ENCODE measurements at regions not wholly inside any gene's neighbourhood (a gene's known extent, or its start where the extent isn't known, plus 50 kb on each side); places are given as distances from the start of the nearest gene placed in this dataset.

DNA sequence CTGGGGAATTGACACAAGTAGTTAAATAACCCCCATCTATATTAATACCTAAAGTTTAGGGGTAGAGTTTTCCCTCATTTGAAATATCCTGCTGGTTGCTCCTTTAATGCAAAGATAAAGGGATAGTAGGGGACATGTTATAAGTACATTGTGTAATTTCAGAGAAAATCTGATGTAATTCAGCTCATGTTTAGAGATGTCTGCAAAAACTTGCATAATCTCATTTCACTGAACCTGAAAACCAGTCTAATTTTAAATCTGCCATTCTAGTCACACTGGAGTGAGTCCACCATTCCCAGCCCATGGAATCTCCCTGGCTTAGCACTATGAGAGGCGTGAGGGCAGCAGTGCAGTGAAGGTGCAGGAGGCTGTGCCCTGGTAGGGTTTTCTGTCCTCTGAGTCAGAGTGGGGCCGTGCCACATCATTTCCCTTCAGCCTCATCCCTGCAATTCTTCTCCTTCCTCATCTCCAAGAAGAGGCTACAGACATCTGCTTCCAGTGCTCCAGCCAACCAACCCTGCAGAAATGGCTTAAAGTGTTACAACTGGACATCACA is 246.3 kb upstream of the UMPS start:
- no peak overlapping the region for H3K4me3 ChIP-seq (replicated peaks; ENCODE audit: insufficient read depth, low read length)
- no peak for TF ChIP-seq REST (IDR thresholded peaks at IDR 0.05; ENCODE audit: insufficient replicate concordance, low read depth)
- TF ChIP-seq POLR2AphosphoS5 (IDR thresholded peaks at IDR 0.05; ENCODE audit: low read depth): no peak
- TF ChIP-seq GABPA (IDR thresholded peaks at IDR 0.05; ENCODE audit: low read depth): no peak
- no peak for TF ChIP-seq SPI1 (IDR thresholded peaks at IDR 0.05; ENCODE audit: borderline replicate concordance, low read depth)
- TF ChIP-seq, protein P1, sequence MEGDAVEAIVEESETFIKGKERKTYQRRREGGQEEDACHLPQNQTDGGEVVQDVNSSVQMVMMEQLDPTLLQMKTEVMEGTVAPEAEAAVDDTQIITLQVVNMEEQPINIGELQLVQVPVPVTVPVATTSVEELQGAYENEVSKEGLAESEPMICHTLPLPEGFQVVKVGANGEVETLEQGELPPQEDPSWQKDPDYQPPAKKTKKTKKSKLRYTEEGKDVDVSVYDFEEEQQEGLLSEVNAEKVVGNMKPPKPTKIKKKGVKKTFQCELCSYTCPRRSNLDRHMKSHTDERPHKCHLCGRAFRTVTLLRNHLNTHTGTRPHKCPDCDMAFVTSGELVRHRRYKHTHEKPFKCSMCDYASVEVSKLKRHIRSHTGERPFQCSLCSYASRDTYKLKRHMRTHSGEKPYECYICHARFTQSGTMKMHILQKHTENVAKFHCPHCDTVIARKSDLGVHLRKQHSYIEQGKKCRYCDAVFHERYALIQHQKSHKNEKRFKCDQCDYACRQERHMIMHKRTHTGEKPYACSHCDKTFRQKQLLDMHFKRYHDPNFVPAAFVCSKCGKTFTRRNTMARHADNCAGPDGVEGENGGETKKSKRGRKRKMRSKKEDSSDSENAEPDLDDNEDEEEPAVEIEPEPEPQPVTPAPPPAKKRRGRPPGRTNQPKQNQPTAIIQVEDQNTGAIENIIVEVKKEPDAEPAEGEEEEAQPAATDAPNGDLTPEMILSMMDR (IDR thresholded peaks at IDR 0.05; ENCODE audit: insufficient read depth, low read length): no peak
- DNase-seq (ENCODE audit: low read depth in 1 of 2, low spot score in 1 of 2): no peak
- H3K27ac ChIP-seq (replicated peaks): no peak overlapping the region
- H3K27me3 ChIP-seq (ENCODE audit: insufficient read depth, poor library complexity, severe bottlenecking): peaks cover 6% of the 10 kb centered on the region

GRCh38 chr3:124486324-124486723 is 243.9 kb upstream of the UMPS start:
- Histone ChIP-seq H3K27ac (replicated peaks) (no peak overlapping the region), H3K27me3 (ENCODE audit: insufficient read depth, poor library complexity, severe bottlenecking) (peaks cover 6% of the 10 kb centered on the region), H3K4me3 (replicated peaks; ENCODE audit: insufficient read depth, low read length) (no peak overlapping the region)
- TF ChIP-seq SPI1 (IDR thresholded peaks at IDR 0.05; ENCODE audit: borderline replicate concordance, low read depth): no peak
- no peak for TF ChIP-seq REST (IDR thresholded peaks at IDR 0.05; ENCODE audit: insufficient replicate concordance, low read depth)
- TF ChIP-seq GABPA (IDR thresholded peaks at IDR 0.05; ENCODE audit: low read depth): no peak
- TF ChIP-seq, protein P1 (IDR thresholded peaks at IDR 0.05; ENCODE audit: insufficient read depth, low read length): no peak
- no peak for TF ChIP-seq POLR2AphosphoS5 (IDR thresholded peaks at IDR 0.05; ENCODE audit: low read depth)
- no peak for DNase-seq (ENCODE audit: low read depth in 1 of 2, low spot score in 1 of 2)

- no peak for DNase-seq (ENCODE audit: low read depth in 1 of 2, low spot score in 1 of 2)
- TF ChIP-seq SPI1 (IDR thresholded peaks at IDR 0.05; ENCODE audit: borderline replicate concordance, low read depth) (no peak), REST (IDR thresholded peaks at IDR 0.05; ENCODE audit: insufficient replicate concordance, low read depth) (no peak)
- H3K4me3 ChIP-seq (replicated peaks; ENCODE audit: insufficient read depth, low read length): no peak overlapping the region
- no peak overlapping the region for H3K27ac ChIP-seq (replicated peaks)
- H3K27me3 ChIP-seq (ENCODE audit: insufficient read depth, poor library complexity, severe bottlenecking): peaks cover 3% of the 10 kb centered on the region
These were observed 240.7 kb upstream of the UMPS start for GRCh38 chr3:124489506-124489905.
